Cardiac muscle cell (in vitro differentiated cells and primary cell): ENCODE measurements at regions not wholly inside any gene's neighbourhood (a gene's known extent, or its start where the extent isn't known, plus 50 kb on each side); places are given as distances from the start of the nearest gene placed in this dataset.
A peak's percentile ranks its signal among the peaks of the same experiment; 100 is the strongest.

Source experiments
- DNase-seq, 2 donors: peaks; one replicate each; pipeline versions ENCODE4 v3.0.0 to v3.0.0-alpha.2; 2010 to 2017; ENCODE audit warnings: low read depth in 1 of 2, low spot score in 1 of 2
- H3K27ac ChIP-seq: fragments of 200-600 bp; sonication (generic); 2 replicates; pipeline ENCODE4 v1.5.1; 2016
- H3K27me3 ChIP-seq: fragments of 200-600 bp; sonication (generic); 2 replicates; pipeline ENCODE4 v1.6.0; 2016; ENCODE audit warnings: control low read depth
- H3K36me3 ChIP-seq: fragments of 200-600 bp; sonication (generic); 2 replicates; pipeline ENCODE4 v1.5.1; 2016; ENCODE audit warnings: control low read depth
- H3K4me1 ChIP-seq: fragments of 200-600 bp; sonication (generic); 2 replicates; pipeline ENCODE4 v1.8.1; 2017; ENCODE audit warnings: low read depth, mild to moderate bottlenecking, mixed run types
- H3K4me3 ChIP-seq: fragments of 200-600 bp; sonication (generic); 2 replicates; pipeline ENCODE4 v1.5.1; 2016; ENCODE audit warnings: mild to moderate bottlenecking
- H3K9me3 ChIP-seq: fragments of 200-600 bp; sonication (generic); 2 replicates; pipeline ENCODE4 v1.5.1; 2017; ENCODE audit warnings: low read depth, mild to moderate bottlenecking, control low read depth
- CTCF ChIP-seq: IDR thresholded peaks from 2 replicates; pipeline ENCODE4 v1.5.1; 2012; ENCODE audit warnings: low read depth, mild to moderate bottlenecking, low read length

DNA sequence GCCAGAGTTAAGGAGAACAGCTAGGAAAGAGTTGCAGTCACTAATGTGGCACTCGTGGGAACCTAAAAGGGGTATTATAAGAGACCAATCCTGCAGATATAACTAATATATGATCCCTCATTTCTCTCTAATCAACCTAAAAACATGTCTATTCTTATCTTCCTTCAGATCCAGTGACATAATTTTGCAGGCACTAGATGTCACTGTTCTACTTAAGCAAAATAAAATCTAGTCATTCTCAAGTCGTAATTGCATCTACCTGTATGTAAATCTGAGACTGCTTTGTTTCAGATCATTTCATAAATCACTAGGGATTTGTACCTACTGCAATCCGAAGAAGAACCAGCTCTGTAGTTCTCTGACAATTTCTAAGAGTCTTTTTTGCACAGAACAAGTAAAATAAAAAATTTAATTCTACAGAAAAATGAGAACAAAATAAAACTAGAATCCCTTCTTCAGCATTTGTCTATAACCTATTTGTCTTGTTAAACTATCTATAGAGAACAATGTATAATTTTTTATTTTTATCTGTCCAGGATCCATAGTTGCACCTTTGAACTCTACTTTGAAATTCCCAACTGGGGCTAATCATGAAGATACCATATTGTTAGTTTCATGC, 56.5 kb upstream of the ERBB4 start:
- H3K9me3 ChIP-seq: no peaks in the 10 kb centered on the region
- H3K27ac ChIP-seq: no peak overlapping the region
- H3K36me3 ChIP-seq: no peaks in the 10 kb centered on the region
- H3K4me1 ChIP-seq: no peaks in the 10 kb centered on the region
- DNase-seq: peak in 1 of 2 donors; percentile 1
- no peak for TF ChIP-seq CTCF
- H3K4me3 ChIP-seq: no peak overlapping the region
- H3K27me3 ChIP-seq: no peaks in the 10 kb centered on the region

GRCh38 chr2:212592695-212593094, 54.1 kb upstream of the ERBB4 start:
- Histone ChIP-seq H3K27ac (no peak overlapping the region), H3K27me3 (no peaks in the 10 kb centered on the region), H3K9me3 (no peaks in the 10 kb centered on the region), H3K4me3 (no peak overlapping the region), H3K36me3 (no peaks in the 10 kb centered on the region), H3K4me1 (no peaks in the 10 kb centered on the region)
- DNase-seq: no peak
- TF ChIP-seq CTCF: no peak
